NCI-H446 (cell line): ENCODE measurements at regions not wholly inside any gene's neighbourhood (a gene's known extent, or its start where the extent isn't known, plus 50 kb on each side); places are given as distances from the start of the nearest gene placed in this dataset.
"Not testable (repeated sequence)": the region's sequence is repeated elsewhere in the genome, so short reads cannot be mapped to it uniquely, and the experiment has no call there.

Source experiments
- DNase-seq, 2 experiments: peaks; one replicate each; lab custom pipeline; 2025; lab: John Stamatoyannopoulos, UW

DNA sequence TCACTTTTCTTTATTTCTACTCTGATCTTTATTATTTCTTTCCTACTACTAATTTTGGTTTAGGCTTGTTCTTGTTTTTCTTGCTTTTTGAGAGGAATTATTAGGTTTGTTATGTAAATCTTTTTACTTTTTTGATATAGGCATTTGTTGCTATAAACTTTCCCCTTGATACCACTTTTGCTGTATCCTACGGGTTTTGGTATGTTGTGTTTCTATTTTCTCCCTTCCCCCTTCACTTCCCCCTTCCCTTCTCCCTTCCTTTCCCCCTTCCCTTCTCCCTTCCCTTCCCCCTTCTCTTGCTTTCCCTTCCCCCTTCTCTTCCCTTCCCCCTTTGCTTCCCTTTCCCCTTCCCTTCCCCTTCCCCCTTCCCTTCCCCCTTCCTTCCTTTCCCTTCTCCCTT is 529.6 kb downstream of the RAB38 start:
- DNase-seq = no peak

DNA sequence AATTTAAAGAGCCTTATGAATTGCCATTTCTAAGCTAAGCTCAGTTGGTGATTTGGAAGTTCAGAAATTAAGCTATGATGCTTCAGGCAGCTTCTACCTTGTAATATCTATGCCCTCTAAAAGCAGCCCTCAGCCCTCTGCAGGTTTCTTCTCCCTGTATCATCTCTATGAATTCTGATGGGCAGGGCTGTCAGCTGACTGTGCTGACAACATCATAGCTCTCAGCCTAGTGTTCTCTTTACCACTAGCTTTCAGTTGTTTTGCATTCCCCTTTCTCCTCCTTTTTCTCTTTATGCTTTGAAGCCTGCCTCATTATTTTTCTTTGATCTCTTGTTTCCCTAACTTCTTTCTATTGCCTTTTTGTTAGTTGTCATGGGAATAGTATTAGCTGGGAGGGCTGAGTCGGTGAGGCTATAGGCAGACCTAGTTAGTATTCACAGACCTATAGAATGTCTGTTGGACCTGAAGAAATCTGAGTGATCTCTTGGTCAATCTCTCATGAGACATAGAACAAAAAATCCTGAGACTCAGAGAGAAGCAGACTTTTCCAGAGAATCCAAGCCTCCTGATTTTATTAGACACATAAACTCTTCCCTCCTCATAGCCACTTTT is 535.4 kb downstream of the RAB38 start:
- DNase-seq = no peak

DNA sequence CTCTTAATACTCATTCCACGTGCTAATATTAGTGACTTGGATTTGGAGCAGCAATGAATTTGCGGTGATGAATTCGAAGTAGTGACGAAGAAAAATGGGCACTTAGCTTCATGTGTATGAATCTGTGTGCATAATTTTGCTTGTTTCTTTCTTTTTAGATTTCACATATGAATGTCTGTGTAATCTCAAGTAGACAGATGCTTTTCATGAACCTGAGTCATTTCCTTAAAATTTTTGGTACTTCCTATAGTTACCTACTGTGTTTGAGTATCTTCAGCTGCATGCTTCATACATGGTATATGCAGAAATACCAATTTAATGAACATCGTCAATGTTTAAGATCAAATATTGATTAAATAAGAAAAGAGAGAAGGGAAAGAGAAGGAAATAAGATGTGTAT is 540.2 kb downstream of the RAB38 start:
- DNase-seq = no peak

DNA sequence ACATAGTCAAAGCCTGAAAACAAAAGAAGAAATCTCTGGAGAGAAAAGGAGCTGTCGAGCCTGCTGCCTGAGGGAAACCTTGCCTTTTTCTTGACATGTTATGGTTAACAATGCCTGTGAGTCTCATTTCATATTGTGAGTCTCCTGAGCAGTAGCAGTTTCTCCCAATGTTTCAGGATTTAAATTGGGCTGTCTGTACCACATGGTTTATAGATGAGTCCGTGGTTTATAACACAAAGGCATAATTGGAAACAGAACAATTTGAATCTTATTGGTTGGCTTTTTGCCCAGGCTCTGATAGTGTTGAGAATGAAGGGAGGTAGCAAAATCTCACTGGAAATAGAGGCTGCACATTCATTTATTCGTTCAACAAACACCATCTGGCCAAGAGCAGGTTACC is 540.9 kb downstream of the RAB38 start:
- DNase-seq = no peak

DNA sequence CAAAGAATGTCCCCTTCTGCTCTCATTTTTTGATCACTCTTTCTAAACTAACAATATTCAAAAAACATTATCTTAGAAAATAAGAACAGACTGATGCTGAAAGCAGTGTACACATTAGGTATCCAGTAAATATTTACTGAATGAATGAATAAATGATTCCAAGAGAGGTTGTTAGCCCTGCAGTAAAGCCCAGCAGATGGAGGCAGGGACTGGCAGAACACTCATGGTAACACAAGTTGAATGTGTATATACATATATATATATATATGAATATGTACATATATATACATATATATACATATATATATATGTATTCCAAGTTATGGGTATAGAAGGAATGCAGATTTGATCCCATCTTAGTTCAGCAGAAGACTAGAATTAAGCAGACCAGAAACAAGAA is 546.3 kb downstream of the RAB38 start:
- no peak for DNase-seq

DNA sequence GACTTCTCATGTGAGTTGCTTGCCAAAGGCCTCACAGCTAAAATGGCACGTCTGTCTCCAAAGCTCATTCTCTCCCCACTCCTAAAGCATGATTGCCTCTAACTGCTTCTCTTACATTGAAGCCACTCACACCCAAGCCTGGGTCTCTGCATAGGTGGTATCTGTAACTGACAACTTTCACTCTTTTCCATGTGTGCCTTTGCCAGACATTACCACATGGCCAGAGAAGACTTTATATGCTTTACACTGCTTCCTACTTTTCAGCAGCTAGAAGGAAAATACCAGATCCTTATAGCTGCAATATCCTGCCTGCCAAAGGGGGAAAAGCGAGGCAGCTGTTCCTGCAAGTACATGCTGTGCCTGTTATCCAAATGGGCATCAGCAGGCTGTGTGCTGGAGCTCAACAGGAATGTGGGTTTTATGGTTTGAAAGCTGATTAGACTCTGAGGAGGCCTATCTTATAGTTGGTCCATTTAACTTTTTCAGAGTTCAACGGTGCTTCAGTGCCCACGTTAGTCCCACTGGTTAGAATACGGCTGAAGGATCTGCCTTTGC is 547.1 kb downstream of the RAB38 start:
- no peak for DNase-seq

DNA sequence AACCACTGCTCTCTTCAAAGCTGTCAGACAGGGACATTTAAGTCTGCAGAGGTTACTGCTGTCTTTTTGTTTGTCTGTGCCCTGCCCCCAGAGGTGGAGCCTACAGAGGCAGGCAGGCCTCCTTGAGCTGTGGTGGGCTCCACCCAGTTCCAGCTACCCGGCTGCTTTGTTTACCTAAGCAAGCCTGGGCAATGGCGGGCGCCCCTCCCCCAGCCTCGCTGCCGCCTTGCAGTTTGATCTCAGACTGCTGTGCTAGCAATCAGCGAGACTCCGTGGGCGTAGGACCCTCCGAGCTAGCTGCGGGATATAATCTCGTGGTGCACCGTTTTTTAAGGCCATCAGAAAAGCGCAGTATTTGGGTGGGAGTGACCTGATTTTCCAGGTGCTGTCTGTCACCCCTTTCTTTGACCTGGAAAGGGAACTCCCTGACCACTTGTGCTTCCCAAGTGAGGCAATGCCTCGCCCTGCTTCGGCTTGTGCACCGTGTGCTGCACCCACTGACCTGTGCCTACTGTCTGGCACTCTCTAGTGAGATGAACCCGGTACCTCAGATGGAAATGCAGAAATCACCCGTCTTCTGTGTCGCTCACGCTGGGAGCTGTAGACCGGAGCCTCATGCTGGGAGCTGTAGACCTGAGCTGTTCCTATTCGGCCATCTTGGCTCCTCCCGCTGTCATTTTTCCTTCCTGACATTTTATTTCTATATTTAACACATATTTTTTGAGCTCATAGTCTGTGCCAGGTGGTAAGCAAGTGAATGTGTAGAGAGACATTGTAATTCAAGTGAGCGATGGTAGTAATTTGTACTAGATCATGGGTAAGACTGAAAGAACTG is 551.5 kb downstream of the RAB38 start:
- DNase-seq = not testable (repeated sequence)

DNA sequence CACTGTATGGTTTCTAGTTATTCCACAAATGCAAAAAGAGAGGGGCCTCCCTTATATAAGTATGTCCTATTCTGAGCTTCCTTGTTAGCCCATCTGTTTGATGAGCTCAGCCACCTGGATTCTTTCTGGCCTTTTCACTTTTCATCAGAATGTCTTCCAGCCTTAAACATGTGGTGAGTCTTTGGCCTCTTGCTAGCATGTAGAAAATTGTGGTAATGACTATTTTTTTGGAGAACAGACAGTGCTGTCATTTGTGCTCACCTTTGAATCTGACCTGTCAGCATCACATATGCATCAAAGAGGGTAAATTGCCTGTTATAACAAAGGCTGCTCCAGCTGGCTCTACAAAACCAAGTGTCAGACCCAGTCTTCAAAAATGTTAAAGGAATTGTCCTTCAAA is 558.7 kb downstream of the RAB38 start:
- no peak for DNase-seq

DNA sequence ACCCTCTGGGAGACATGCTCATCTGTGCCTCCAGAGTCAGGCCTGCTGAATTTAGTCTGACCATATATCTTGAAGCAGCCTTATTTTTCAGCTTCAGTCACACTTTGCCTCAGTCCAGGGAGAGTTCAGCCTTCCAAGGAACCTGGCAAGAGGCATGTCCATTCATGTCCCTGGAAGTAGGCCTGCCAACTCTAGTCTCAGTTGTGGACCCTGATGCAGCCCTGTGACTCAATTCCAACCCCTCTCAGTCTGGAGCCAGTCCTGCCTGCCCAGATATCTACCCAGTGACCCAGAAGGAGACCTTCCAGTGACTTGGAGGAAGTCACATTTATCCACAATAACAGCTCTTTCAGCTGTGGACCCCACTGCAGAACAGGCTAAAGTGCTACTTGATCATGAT is 566.6 kb downstream of the TMEM135 start:
- DNase-seq = no peak

DNA sequence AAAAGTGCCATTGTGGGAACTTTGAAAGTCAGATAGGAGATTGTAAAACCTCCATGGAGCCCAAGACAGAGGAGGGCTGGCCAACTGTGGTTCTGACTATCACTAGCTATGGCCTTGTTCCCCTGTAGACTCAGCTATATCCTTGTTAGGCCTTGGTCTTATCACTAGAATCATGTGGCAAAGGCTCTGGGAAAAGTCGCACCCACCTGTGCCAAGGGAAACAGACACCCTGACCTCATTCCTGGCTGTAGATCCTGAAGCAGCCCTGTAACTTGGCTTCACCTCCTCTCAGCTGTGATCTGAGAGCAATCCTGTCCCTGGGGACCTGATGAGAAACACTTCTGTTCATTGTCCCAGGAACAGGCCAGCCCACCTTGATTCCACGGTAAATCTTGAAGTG is 566.2 kb downstream of the TMEM135 start:
- DNase-seq = no peak

DNA sequence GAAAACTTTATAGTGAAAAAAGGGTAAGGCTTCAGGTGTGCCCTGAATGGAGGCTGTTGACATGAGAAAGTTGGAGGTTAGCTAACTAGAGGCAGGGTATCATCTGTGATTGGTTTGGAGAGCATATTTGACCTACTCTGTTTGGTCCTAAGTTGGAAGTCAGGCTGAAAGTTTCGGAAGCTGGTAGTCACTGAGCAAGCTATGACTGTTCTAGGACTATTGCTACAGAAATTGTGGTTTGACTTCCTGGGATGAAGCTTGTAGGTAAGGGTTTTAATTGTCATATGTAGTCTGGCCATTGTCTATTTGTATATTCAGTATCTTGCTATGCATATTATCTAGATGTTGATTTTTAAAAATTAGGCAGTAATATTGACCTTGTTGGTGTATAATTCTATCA is 565.0 kb downstream of the TMEM135 start:
- DNase-seq = no peak

DNA sequence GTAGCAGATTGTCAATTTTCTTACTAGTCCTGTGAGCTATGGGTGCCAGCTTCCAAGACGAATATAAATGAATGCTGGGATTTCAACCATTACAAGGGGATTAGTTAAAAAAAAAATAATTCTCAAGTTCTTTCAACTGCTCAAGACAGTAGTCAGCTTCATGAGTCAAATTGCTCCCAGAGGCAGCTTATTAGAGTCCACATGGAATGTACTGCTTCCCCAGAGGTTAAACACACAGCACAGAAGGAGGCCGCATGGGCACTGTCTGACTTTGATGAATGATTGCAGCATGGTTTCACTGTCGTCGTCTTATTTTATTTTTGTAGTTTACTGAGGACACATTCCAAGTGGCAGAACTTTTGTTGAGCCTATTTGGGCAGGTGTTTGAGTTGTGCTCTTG is 563.2 kb downstream of the TMEM135 start:
- DNase-seq = no peak

DNA sequence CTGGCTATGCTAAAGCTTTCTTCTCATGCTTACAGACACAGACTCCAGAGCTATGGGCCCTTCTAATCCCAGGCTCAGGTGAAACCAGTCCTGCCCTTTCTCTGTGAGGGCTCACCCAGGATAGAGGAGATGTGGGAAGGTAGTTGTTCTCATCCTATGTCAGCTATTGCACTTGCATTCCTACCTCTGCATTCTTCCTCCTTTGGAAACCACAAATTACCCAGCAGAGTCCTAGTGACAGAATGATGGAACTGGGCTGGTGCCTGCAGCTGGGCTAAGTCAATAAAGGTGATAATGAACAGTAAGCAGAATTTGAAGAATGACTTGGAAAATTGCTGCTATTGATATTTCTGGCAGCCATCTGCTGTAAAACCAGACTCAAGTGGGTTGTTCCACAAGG is 560.0 kb downstream of the TMEM135 start:
- DNase-seq = no peak

DNA sequence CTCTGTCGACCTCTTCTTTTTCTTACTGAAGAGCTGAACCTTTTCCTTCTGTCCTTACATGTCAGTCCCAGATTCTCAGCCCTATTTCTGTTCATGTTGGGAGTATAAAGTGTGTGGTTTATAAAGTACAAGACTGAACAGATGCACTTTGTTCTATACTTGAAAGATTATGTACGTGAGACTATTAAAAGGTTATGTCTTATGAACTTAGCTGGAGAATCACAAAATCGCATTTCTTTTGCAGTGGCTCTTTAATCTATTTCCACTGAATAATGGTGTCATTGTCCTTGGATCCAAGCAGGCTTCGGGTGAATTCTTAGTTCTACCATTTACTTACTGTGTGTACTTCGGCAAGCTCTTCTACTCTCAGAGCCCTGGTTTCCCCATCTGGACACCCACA is 558.4 kb downstream of the TMEM135 start:
- DNase-seq = no peak

DNA sequence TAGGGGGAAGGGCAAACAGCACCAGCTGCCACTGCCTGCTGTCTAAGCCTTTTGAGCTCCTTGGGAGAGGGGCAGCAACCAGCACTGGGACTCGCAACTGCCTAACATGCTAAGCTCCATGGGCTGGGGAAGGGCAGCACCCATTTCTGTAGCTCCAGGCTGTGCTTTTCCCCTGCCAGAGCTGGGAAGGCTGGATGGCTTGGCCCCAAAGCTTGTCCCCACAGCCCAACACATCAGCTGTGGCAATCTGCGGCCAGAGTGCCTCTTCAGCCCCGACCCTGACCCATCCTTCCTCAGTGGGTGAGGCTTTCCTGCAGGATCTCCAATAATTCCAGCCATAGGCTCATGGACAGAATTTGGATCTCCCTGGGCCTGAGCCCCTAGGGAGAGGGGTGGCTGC is 551.3 kb downstream of the TMEM135 start:
- no peak for DNase-seq

DNA sequence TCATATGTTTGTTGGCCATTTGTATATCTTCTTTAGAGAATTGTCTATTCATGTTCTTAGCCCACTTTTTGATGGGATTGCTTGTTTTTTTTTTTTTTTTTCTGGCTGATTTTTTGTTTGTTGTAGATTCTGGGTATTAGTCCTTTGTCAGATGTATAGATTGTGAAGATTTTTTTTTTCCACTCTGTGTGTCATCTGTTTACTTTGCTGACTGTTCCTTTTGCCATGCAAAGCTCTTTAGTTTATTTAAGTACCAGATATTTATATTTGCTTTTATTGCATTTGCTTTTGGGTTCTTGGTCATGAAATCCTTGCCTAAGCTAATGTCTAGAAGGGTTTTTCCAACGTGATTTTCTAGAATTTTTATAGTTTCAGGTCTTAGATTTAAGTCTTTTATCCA is 547.9 kb downstream of the TMEM135 start:
- not testable (repeated sequence) for DNase-seq

DNA sequence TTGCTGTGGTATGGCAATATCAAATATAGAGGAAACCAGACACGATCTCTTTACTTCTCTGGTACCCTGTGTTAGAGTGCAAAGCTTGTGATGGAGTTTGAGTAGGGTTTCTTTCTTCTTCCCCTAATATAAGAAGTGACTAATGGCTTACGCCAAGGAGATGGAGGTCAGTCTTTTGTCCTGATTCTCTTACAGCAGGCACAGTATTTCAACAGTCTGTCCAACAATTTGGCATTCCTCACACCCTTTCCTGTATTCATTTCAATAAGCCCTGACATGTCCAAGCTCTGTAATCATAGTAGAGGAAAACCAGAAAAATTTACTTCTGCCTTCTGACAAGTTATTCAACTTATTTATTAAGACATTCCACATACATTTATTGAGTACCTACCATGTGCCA is 546.2 kb downstream of the TMEM135 start:
- no peak for DNase-seq

DNA sequence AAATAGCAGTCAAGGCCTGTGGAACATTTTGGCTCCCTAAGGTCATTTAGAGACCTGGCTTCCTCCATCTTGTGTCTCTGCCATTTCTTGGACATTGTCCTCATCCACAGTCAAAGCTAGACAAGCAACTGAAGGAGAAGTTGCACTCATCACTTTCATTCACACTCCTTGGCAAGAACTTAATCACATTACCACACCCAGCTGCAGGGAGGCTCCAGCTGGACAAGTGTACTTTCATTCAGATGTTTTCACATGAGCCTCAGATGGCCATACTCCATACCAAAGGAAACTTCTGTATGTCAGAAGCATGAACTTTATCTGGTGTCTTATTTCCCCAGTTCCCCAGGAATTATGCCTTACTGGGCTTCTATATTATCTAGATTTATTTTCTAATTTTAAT is 537.4 kb downstream of the TMEM135 start:
- no peak for DNase-seq

DNA sequence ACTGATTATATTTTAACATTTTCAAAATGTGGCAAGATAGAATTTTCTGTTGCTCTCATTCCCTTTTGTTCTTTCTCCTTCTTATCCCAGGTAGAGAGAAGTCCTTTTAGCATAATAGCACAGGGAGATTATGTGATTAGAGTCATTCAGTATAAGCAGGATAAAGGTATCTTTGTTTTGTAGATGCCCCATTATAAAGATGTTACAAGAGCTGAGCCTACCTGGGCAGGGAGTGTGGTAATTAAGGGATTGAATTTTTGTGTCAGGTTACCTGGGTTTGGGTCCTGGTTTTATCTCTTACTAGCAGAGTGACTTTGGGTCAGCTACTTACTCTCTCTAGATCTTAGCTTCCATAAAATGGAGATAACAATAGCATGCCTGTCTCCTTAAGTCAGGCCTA is 536.5 kb downstream of the TMEM135 start:
- no peak for DNase-seq

DNA sequence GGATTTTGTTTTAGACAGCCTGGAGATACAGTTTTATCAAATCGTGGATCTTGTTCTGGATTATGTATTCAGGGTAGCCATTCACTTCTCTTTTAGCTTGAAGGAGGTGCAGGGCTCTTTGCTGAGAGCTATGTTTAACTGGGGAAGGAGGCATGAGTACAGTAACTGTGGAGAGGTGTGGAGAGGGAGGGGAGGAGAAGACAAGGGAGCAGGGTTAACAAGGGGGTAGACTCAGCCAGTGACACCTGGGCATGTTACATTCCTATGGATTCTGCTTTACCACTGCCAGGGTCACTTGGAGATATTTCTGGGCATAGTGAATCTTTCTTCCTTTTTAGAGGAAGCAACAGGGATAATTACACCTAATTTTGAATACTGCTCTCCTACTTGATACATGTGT is 536.0 kb downstream of the TMEM135 start:
- no peak for DNase-seq

DNA sequence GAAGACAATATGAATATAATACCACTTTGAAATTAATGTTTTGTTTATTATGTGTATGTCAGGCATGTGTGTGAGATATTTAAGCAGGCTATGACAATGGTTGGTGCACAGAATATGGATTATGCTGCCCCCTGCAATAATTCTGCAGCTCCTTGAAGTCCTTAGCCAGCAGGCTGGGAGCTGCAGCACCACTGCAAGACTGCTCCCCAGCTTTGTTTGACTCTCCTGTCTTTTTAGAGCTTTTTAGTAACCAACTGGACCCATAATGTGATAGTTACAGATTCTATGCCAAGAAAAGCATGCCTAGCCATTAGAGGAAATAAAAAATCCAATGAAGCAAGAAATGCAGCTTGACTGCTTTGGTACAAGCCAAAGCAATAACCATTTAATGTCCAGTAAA is 535.1 kb downstream of the TMEM135 start:
- DNase-seq = no peak

DNA sequence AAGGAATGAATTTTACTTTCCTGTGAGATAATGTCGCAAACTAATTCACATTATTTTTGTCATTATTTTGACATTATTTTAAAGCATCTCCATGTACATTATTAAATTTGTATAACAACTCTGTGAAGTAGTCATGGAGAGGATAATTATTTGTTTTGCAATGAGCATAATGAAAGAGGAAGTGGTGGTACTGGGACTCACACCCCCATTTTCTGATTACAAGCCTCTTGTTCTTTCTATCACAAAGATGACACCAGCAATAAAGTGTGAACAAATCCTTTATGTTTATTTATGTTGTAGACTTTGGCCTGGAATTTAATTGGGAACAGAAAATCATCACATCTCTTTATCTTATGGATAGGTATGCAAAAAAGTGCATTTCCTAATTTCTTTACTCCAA is 522.6 kb downstream of the TMEM135 start:
- DNase-seq = no peak

DNA sequence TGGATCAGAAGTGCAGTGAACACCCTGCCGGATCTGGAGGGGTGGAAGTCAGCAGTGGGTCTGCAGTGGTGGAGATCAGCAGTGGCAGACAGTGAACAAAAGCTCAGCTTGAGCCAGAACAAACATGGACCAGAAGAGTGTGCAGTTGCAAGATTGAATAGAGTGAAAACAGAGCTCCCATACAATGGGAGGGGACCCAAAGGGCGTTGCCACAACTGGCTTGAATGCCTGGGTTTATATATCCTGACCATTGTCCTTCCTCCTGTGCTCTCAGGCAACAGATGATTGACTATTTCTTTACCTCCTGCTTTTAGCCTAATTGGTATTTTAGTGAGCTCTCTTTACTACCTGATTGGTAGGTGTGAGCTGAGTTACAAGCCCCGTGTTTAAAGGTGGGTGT is 522.1 kb downstream of the TMEM135 start:
- not testable (repeated sequence) for DNase-seq

DNA sequence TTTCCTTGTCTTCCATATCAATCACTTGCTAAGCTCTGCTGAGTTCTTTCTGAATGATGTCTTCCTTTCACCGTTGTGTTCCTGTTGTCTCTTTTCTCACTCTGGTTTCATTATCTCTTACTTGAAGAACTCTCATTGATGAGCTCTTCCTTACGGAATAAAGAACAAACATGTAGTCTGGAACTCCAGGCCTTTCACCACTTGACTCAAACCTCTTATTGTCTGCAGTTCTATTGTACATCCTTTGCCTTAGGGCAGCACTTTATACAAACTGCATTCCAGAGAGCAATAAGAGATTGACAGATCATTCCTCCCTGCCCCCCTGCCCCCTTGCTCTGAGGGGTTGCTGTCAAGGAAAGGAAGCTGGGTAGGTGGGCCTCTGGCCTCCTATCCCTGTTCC is 517.4 kb downstream of the TMEM135 start:
- DNase-seq = no peak
